ENCODE measurements at regions not wholly inside any gene's neighbourhood (a gene's known extent, or its start where the extent isn't known, plus 50 kb on each side); places are given as distances from the start of the nearest gene placed in this dataset.

DNA sequence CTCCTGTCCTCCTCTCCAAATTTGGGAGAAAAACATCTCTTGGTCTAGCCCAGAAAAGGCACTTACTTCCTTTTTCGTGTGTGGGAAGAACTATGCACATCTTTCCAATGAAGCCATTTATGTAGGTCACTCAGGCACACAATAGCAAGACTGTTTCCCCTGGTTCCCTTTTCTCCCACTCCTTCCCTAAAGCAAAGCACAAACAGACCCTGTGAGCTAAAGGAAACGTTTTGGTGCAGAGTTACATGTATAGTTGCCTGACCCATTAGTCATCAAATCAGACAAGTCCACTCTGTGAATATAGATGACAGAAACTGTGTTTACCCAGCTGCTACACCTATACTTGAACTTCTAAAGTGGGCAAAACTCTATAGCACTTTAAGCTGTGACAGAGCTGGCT is 474.6 kb downstream of the COL12A1 start:
- TF ChIP-seq, protein P1, sequence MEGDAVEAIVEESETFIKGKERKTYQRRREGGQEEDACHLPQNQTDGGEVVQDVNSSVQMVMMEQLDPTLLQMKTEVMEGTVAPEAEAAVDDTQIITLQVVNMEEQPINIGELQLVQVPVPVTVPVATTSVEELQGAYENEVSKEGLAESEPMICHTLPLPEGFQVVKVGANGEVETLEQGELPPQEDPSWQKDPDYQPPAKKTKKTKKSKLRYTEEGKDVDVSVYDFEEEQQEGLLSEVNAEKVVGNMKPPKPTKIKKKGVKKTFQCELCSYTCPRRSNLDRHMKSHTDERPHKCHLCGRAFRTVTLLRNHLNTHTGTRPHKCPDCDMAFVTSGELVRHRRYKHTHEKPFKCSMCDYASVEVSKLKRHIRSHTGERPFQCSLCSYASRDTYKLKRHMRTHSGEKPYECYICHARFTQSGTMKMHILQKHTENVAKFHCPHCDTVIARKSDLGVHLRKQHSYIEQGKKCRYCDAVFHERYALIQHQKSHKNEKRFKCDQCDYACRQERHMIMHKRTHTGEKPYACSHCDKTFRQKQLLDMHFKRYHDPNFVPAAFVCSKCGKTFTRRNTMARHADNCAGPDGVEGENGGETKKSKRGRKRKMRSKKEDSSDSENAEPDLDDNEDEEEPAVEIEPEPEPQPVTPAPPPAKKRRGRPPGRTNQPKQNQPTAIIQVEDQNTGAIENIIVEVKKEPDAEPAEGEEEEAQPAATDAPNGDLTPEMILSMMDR (conservative IDR thresholded peaks at IDR 0.05; ENCODE audit: low read length) = no peak
- TF ChIP-seq EZH2phosphoT487 (IDR thresholded peaks at IDR 0.05; ENCODE audit: borderline replicate concordance, low read depth, low read length) = no peak
